HepG2 (cell line): ENCODE measurements at regions not wholly inside any gene's neighbourhood (a gene's known extent, or its start where the extent isn't known, plus 50 kb on each side); places are given as distances from the start of the nearest gene placed in this dataset.
"Not testable (repeated sequence)": the region's sequence is repeated elsewhere in the genome, so short reads cannot be mapped to it uniquely, and the experiment has no call there.

Experiments
- ATAC-seq: fragments of 200-7000 bp; cut with Tn5 transposase; 3 replicates; pipeline ENCODE4 v1.9.1; 2020; ENCODE audit warnings: mild to moderate bottlenecking, moderate library complexity
- BruUV-seq: library from RNA; stranded (reverse); fragments of 400-500 nt; replicated peaks from 2 replicates; lab custom pipeline; 2021; lab: Mats Ljungman, UMichigan
- CTCF ChIA-PET: fragments of 300-600 bp; formaldehyde crosslinking; extraction: SDS; loops from one replicate; lab custom pipeline; 2021; ENCODE audit warnings: low total read pairs, inconsistent platforms, low intra/inter-chr PET ratio; lab: Yijun Ruan, JAX
- POLR2A ChIA-PET: fragments of 350-600 bp; sonication (Branson Sonifier 250); formaldehyde crosslinking; loops from one replicate; lab custom pipeline; 2020; ENCODE audit warnings: antibody characterized with exemption, inconsistent platforms; lab: Yijun Ruan, JAX
- DNase-seq: peaks from one replicate; pipeline ENCODE4 v3.0.0-alpha.2; 2015; ENCODE audit warnings: low spot score
- FAIRE-seq: peaks from 3 replicates; lab custom pipeline; 2011; peaks lifted over from hg19 to GRCh38; lab: Jason Lieb, UNC
- H2AFZ ChIP-seq: one replicate; pipeline ENCODE4 v1.6.1; 2011; ENCODE audit warnings: low read length, inconsistent platforms
- H3K27ac ChIP-seq: fragments of 300-600 bp; 3 replicates; pipeline ENCODE4 v1.8.0; 2011; ENCODE audit warnings: mixed run types, mild to moderate bottlenecking, mixed read lengths, low read length, inconsistent platforms; ENCODE audit not compliant: insufficient read depth; ENCODE audit errors: extremely low read length
- H3K27me3 ChIP-seq, 2 experiments: fragments of 200-600 bp in 1 of 2; 2 replicates in 1 of 2; 3 replicates in 1 of 2; pipeline versions ENCODE4 v1.6.0 to v1.8.0; 2011; ENCODE audit warnings: low read length in 2 of 2, mild to moderate bottlenecking in 2 of 2, moderate library complexity in 2 of 2, inconsistent platforms in 1 of 2; ENCODE audit not compliant: insufficient read depth in 2 of 2, control insufficient read depth in 1 of 2
- H3K36me3 ChIP-seq, 2 experiments: fragments of 200-600 bp in 1 of 2; replicated peaks in 1 of 2; 2 replicates in 1 of 2; 3 replicates in 1 of 2; pipeline versions ENCODE4 v1.5.1 to v1.8.0; 2011; ENCODE audit warnings: low read length in 2 of 2, inconsistent platforms in 1 of 2; ENCODE audit not compliant: insufficient read depth in 2 of 2, control insufficient read depth in 1 of 2
- H3K4me1 ChIP-seq: 2 replicates; pipeline ENCODE4 v1.5.1; 2012; ENCODE audit warnings: low read length, inconsistent platforms; ENCODE audit not compliant: insufficient read depth
- H3K4me2 ChIP-seq: 2 replicates; pipeline ENCODE4 v1.6.0; 2011; ENCODE audit warnings: low read depth, low read length, inconsistent platforms
- H3K4me3 ChIP-seq, 3 experiments: fragments of 200-600 bp in 1 of 3; sonication (generic), shearing (Covaris generic) in 1 of 3; replicated peaks in 1 of 3; 2 replicates each; pipeline ENCODE4 v1.5.1; 2011 to 2016; ENCODE audit warnings: low read length in 3 of 3, inconsistent platforms in 2 of 3, low read depth in 2 of 3, mild to moderate bottlenecking in 2 of 3, control low read depth in 1 of 3, mixed read lengths in 1 of 3; ENCODE audit not compliant: insufficient read depth in 1 of 3
- H3K79me2 ChIP-seq: one replicate; pipeline ENCODE4 v1.6.1; 2011; ENCODE audit warnings: low read length, inconsistent platforms; ENCODE audit not compliant: insufficient read depth
- H3K9ac ChIP-seq: 2 replicates; pipeline ENCODE4 v1.6.0; 2011; ENCODE audit warnings: mild to moderate bottlenecking, low read depth, low read length, inconsistent platforms; ENCODE audit not compliant: insufficient read depth
- H3K9me3 ChIP-seq: 2 replicates; pipeline ENCODE4 v1.5.1; 2012; ENCODE audit warnings: mild to moderate bottlenecking, low read length
- H4K20me1 ChIP-seq: 2 replicates; pipeline ENCODE4 v1.6.0; 2011; ENCODE audit warnings: inconsistent platforms, mild to moderate bottlenecking, low read length, moderate library complexity; ENCODE audit not compliant: insufficient read depth
- CEBPG ChIP-seq: IDR thresholded peaks from 2 replicates; pipeline ENCODE4 v1.6.1; 2016
- FOXC1 ChIP-seq: sonication (generic); formaldehyde crosslinking; IDR thresholded peaks from 2 replicates; pipeline ENCODE4 v1.8.0; 2022; ENCODE audit warnings: mild to moderate bottlenecking, missing genetic modification reagents, borderline replicate concordance
- WGBS: methylation state at CpG from one replicate; pipeline ENCODE4 v1.1.6; 2017; ENCODE audit warnings: low lambda C conversion rate; 5-methylcytosine and 5-hydroxymethylcytosine counted together
- in situ Hi-C: cut with HindIII; loops from 2 replicates; pipeline ENCODE4 v1.10.0; 2017; ENCODE audit warnings: low pct_unique_long_range_greater_than_20kb; ENCODE audit not compliant: extremely low pct_ligation_motif_present
- intact Hi-C: fragments of 100-400 bp; cut with micrococcal nuclease; formaldehyde crosslinking; loops from one replicate; pipeline ENCODE4 v1.10.0; 2022; ENCODE audit not compliant: unreplicated experiment
- TF ChIP-seq, protein P1 (sequence below): IDR thresholded peaks from 2 replicates; pipeline ENCODE4 v1.6.1; 2016; ENCODE audit warnings: missing compliant biosample characterization, missing genetic modification reagents, borderline replicate concordance
- TF ChIP-seq, protein P2 (sequence below): sonication (generic); formaldehyde crosslinking; IDR thresholded peaks from 2 replicates; pipeline ENCODE4 v1.5.1; 2020; ENCODE audit warnings: mild to moderate bottlenecking, missing genetic modification reagents, borderline replicate concordance

DNA sequence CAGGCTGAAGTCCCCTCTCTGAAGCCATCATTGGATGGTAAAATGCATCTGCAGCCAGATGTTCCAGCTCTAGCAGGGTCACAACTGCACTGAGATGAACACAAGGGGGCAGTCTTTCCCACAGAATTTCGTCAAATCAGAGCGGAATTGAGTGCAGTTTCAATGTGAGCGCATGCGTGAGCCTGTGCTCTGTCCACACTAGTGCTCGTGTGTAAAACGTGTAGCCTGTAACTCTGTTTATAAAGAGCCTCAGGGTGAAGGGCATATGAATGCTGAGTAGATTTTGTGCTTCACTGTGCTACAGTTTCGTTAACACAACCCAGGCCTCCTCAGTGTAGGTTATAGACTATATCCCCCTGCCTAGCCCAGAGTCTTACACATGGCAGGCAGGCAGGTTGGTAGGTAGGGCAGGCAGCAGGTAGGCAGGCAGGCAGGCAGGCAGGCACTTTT is 92.7 kb upstream of the GOLGA6L4 start (continued):
- TF ChIP-seq, protein P1, sequence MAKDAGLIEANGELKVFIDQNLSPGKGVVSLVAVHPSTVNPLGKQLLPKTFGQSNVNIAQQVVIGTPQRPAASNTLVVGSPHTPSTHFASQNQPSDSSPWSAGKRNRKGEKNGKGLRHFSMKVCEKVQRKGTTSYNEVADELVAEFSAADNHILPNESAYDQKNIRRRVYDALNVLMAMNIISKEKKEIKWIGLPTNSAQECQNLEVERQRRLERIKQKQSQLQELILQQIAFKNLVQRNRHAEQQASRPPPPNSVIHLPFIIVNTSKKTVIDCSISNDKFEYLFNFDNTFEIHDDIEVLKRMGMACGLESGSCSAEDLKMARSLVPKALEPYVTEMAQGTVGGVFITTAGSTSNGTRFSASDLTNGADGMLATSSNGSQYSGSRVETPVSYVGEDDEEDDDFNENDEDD, result peak; percentile 16; the same call in 1 of the 2 replicates
- TF ChIP-seq FOXC1 (CRISPR knock-in tag) (0 out of 2 replicates have a peak, but pooled peaks have one; percentile 27), CEBPG (CRISPR knock-in tag) (0 out of 2 replicates have a peak, but pooled peaks have one; percentile 40)
- TF ChIP-seq, all 625 proteins: peak for 24

DNA sequence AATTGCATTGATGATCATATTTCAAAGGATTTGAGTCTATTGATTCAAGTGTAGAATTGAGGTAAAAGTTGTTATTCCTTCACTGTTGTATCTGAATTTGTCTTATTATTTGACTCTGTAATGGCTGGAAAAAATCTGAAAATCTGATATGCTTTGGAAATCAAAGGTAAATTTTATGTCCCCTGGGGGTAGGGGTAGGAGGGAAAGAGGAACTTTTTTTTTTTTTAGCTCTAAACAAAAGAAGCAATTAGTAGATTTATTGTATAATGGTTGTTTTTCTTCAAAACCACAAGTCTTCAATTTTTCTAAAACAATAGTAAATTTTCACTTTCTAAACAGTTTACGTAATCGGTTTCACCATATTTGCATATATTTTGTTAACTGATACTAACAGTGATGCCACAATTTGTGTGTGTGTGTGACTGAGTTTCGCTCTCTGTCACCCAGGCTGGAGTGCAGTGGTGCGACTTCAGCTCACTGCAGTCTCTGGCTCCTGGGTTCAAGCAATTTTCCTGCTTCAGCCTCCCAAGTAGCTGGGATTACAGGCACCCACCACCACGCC is 91.7 kb upstream of the GOLGA6L4 start:
- intact Hi-C loops, result no loop called here
- H3K79me2 ChIP-seq, result no peaks in the 10 kb centered on the region
- FAIRE-seq (no peak), ATAC-seq (no peak), DNase-seq (no peak)
- no peak overlapping the region for H2AFZ ChIP-seq
- H3K9me3 ChIP-seq, result no peaks in the 10 kb centered on the region
- no peaks in the 10 kb centered on the region for H4K20me1 ChIP-seq
- in situ Hi-C loops, result no loop called here
- no peak overlapping the region for H3K9ac ChIP-seq
- WGBS, result 36% methylated on average over 5 of the region's 5 CpGs
- TF ChIP-seq, protein P2, sequence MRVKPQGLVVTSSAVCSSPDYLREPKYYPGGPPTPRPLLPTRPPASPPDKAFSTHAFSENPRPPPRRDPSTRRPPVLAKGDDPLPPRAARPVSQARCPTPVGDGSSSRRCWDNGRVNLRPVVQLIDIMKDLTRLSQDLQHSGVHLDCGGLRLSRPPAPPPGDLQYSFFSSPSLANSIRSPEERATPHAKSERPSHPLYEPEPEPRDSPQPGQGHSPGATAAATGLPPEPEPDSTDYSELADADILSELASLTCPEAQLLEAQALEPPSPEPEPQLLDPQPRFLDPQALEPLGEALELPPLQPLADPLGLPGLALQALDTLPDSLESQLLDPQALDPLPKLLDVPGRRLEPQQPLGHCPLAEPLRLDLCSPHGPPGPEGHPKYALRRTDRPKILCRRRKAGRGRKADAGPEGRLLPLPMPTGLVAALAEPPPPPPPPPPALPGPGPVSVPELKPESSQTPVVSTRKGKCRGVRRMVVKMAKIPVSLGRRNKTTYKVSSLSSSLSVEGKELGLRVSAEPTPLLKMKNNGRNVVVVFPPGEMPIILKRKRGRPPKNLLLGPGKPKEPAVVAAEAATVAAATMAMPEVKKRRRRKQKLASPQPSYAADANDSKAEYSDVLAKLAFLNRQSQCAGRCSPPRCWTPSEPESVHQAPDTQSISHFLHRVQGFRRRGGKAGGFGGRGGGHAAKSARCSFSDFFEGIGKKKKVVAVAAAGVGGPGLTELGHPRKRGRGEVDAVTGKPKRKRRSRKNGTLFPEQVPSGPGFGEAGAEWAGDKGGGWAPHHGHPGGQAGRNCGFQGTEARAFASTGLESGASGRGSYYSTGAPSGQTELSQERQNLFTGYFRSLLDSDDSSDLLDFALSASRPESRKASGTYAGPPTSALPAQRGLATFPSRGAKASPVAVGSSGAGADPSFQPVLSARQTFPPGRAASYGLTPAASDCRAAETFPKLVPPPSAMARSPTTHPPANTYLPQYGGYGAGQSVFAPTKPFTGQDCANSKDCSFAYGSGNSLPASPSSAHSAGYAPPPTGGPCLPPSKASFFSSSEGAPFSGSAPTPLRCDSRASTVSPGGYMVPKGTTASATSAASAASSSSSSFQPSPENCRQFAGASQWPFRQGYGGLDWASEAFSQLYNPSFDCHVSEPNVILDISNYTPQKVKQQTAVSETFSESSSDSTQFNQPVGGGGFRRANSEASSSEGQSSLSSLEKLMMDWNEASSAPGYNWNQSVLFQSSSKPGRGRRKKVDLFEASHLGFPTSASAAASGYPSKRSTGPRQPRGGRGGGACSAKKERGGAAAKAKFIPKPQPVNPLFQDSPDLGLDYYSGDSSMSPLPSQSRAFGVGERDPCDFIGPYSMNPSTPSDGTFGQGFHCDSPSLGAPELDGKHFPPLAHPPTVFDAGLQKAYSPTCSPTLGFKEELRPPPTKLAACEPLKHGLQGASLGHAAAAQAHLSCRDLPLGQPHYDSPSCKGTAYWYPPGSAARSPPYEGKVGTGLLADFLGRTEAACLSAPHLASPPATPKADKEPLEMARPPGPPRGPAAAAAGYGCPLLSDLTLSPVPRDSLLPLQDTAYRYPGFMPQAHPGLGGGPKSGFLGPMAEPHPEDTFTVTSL (CRISPR knock-in tag), result no peak
- no peak overlapping the region for H3K27ac ChIP-seq
- no TSS peak for BruUV-seq
- H3K4me2 ChIP-seq, result no peak overlapping the region
- no peaks in the 10 kb centered on the region; a peak in 1 of 5 replicates for H3K27me3 ChIP-seq
- ChIA-PET CTCF (no interaction called here), POLR2A (no interaction called here)
- H3K4me1 ChIP-seq, result no peaks in the 10 kb centered on the region
- H3K36me3 ChIP-seq, result no peaks in the 10 kb centered on the region
- H3K4me3 ChIP-seq, result no peak overlapping the region

DNA sequence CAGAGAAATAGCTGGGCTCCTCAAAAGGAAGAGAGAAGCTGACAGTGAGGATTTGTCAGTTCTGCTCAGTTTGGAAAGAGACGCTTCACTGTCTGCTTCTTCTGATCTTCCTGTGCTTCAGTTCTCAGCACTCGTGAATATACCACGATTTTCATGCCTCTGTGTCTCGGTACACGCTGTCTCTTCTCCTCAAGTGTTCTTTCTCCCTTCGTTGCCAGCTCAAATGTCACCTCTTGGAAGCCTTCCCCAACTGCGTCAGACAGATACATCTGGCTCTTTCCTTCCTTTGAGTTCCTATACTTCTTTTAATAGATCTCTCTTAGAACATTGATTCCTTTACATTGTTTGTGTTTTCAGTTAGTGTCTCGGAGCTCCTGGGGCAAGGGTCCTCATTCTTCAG is 90.6 kb upstream of the GOLGA6L4 start:
- H3K36me3 ChIP-seq, ATAC-seq, H3K27me3 ChIP-seq, H3K4me3 ChIP-seq, FAIRE-seq, in situ Hi-C loops, intact Hi-C loops, H3K9ac ChIP-seq, H3K79me2 ChIP-seq, DNase-seq, H3K4me1 ChIP-seq, H3K27ac ChIP-seq, H4K20me1 ChIP-seq, POLR2A ChIA-PET, BruUV-seq, H2AFZ ChIP-seq, CTCF ChIA-PET, H3K4me2 ChIP-seq, H3K9me3 ChIP-seq: not testable (repeated sequence)
- WGBS, result 6% methylated on average over 8 of the region's 8 CpGs
